Keratinocyte (primary cell): ENCODE measurements at regions not wholly inside any gene's neighbourhood (a gene's known extent, or its start where the extent isn't known, plus 50 kb on each side); places are given as distances from the start of the nearest gene placed in this dataset.

ENCODE experiments used
- DNase-seq: peaks from one replicate; pipeline ENCODE4 v3.0.0-alpha.2; 2011; ENCODE audit warnings: low read depth, missing footprints, low spot score
- FAIRE-seq: peaks from 2 replicates; lab custom pipeline; 2011; peaks lifted over from hg19 to GRCh38; lab: Jason Lieb, UNC
- H2AFZ ChIP-seq: 2 replicates; pipeline ENCODE4 v1.6.0; 2012; ENCODE audit warnings: low read length, control low read depth, inconsistent platforms; ENCODE audit not compliant: control insufficient read depth
- H3K27ac ChIP-seq: 2 replicates; pipeline ENCODE4 v1.5.1; 2011; ENCODE audit warnings: low read length; ENCODE audit not compliant: control insufficient read depth, insufficient read depth
- H3K27me3 ChIP-seq: 3 replicates; pipeline ENCODE4 v1.6.0; 2011; ENCODE audit warnings: low read length; ENCODE audit not compliant: control insufficient read depth, insufficient read depth; ENCODE audit errors: extremely low read depth
- H3K36me3 ChIP-seq, 2 experiments: 2 replicates in 1 of 2; 3 replicates in 1 of 2; pipeline ENCODE4 v1.5.1; 2011; ENCODE audit warnings: low read length in 2 of 2, mild to moderate bottlenecking in 1 of 2; ENCODE audit not compliant: control insufficient read depth in 2 of 2, insufficient read depth in 2 of 2; ENCODE audit errors: extremely low read depth in 1 of 2
- H3K4me1 ChIP-seq: 3 replicates; pipeline ENCODE4 v1.5.1; 2011; ENCODE audit warnings: low read length; ENCODE audit not compliant: control insufficient read depth, insufficient read depth; ENCODE audit errors: extremely low read depth
- H3K4me2 ChIP-seq: 3 replicates; pipeline ENCODE4 v1.6.0; 2011; ENCODE audit warnings: low read depth, low read length; ENCODE audit not compliant: control insufficient read depth, insufficient read depth; ENCODE audit errors: extremely low read depth
- H3K4me3 ChIP-seq, 3 experiments: fragments of 200-600 bp in 1 of 3; sonication (generic) in 1 of 3; 2 replicates in 2 of 3; 3 replicates in 1 of 3; pipeline ENCODE4 v1.5.1; 2011 to 2016; ENCODE audit warnings: low read length in 3 of 3, mild to moderate bottlenecking in 3 of 3, control low read depth in 2 of 3, inconsistent platforms in 1 of 3, low read depth in 1 of 3, mixed read lengths in 1 of 3, mixed run types in 1 of 3, moderate library complexity in 1 of 3; ENCODE audit not compliant: control insufficient read depth in 2 of 3, insufficient read depth in 2 of 3; ENCODE audit errors: extremely low read depth in 1 of 3
- H3K79me2 ChIP-seq: 2 replicates; pipeline ENCODE4 v1.6.0; 2012; ENCODE audit warnings: low read length; ENCODE audit not compliant: control insufficient read depth, insufficient read depth
- H3K9ac ChIP-seq: 3 replicates; pipeline ENCODE4 v1.6.0; 2011; ENCODE audit warnings: low read length; ENCODE audit not compliant: control insufficient read depth, insufficient read depth; ENCODE audit errors: extremely low read depth
- H3K9me1 ChIP-seq: 3 replicates; pipeline ENCODE4 v1.6.0; 2011; ENCODE audit warnings: low read length; ENCODE audit not compliant: control insufficient read depth, insufficient read depth; ENCODE audit errors: extremely low read depth
- H3K9me3 ChIP-seq: 2 replicates; pipeline ENCODE4 v1.5.1; 2012; ENCODE audit warnings: low read depth, low read length; ENCODE audit not compliant: control insufficient read depth
- H4K20me1 ChIP-seq: 3 replicates; pipeline ENCODE4 v1.6.0; 2011; ENCODE audit warnings: low read length; ENCODE audit not compliant: control insufficient read depth, insufficient read depth; ENCODE audit errors: extremely low read depth
- CTCF ChIP-seq, 3 experiments: IDR thresholded peaks in 1 of 3; conservative IDR thresholded peaks in 1 of 3; optimal IDR thresholded peaks in 1 of 3; 2 replicates in 2 of 3; 3 replicates in 1 of 3; pipeline versions ENCODE3 to v1.5.1; 2011; ENCODE audit warnings: low read length in 3 of 3, mild to moderate bottlenecking in 3 of 3, moderate library complexity in 2 of 3, control low read depth in 1 of 3, inconsistent platforms in 1 of 3; ENCODE audit not compliant: insufficient read depth in 2 of 3; ENCODE audit errors: extremely low read depth in 1 of 3
- EZH2 ChIP-seq: IDR thresholded peaks from one replicate; pipeline ENCODE4 v1.6.1; 2012; ENCODE audit warnings: inconsistent platforms, mild to moderate bottlenecking, low read length, moderate library complexity
- dilution Hi-C: fragments of 300-500 bp; cut with MboI; formaldehyde crosslinking; loops from one replicate; pipeline ENCODE4 v1.7.0; 2020; ENCODE audit warnings: low sequenced_read_pairs; ENCODE audit not compliant: extremely low pct_ligation_motif_present

GRCh38 chr14:89637581-89637980, 220.5 kb upstream of the FOXN3 start:
- H2AFZ ChIP-seq, result no peak overlapping the region
- no peak overlapping the region for H3K4me2 ChIP-seq
- H3K79me2 ChIP-seq, result no peaks in the 10 kb centered on the region
- no peak overlapping the region for H3K4me3 ChIP-seq
- H3K9me1 ChIP-seq, result no peaks in the 10 kb centered on the region
- no peaks in the 10 kb centered on the region for H4K20me1 ChIP-seq
- no peaks in the 10 kb centered on the region for H3K9me3 ChIP-seq
- TF ChIP-seq CTCF (optimal IDR thresholded peaks at IDR 0.05 in 1 of 3, IDR thresholded peaks at IDR 0.05 in 1 of 3, conservative IDR thresholded peaks at IDR 0.05 in 1 of 3; ENCODE audit: extremely low read depth in 1 of 3, insufficient read depth in 2 of 3, low read length in 3 of 3) (no peak), EZH2 (no peak)
- H3K36me3 ChIP-seq, result no peaks in the 10 kb centered on the region
- H3K27me3 ChIP-seq, result no peaks in the 10 kb centered on the region
- DNase-seq, result no peak
- dilution Hi-C loops, result no loop called here
- no peaks in the 10 kb centered on the region for H3K4me1 ChIP-seq
- FAIRE-seq, result no peak
- no peak overlapping the region for H3K27ac ChIP-seq
- no peak overlapping the region for H3K9ac ChIP-seq

GRCh38 chr14:89635615-89636014, 218.6 kb upstream of the FOXN3 start:
- Histone ChIP-seq H3K9ac (no peak overlapping the region), H3K36me3 (no peaks in the 10 kb centered on the region), H3K79me2 (no peaks in the 10 kb centered on the region), H3K9me1 (no peaks in the 10 kb centered on the region), H3K4me1 (peaks cover 7% of the 10 kb centered on the region), H3K27ac (no peak overlapping the region), H2AFZ (no peak overlapping the region), H4K20me1 (no peaks in the 10 kb centered on the region), H3K27me3 (no peaks in the 10 kb centered on the region), H3K4me2 (no peak overlapping the region), H3K4me3 (no peak overlapping the region), H3K9me3 (no peaks in the 10 kb centered on the region)
- FAIRE-seq (no peak), DNase-seq (no peak)
- dilution Hi-C loops, result no loop called here
- TF ChIP-seq EZH2 (no peak), CTCF (optimal IDR thresholded peaks at IDR 0.05 in 1 of 3, IDR thresholded peaks at IDR 0.05 in 1 of 3, conservative IDR thresholded peaks at IDR 0.05 in 1 of 3; ENCODE audit: extremely low read depth in 1 of 3, insufficient read depth in 2 of 3, low read length in 3 of 3) (no peak)
